Spleen (tissue), 11 donors: ENCODE measurements at regions not wholly inside any gene's neighbourhood (a gene's known extent, or its start where the extent isn't known, plus 50 kb on each side); places are given as distances from the start of the nearest gene placed in this dataset.

Source experiments
- DNase-seq: peaks from one replicate; pipeline ENCODE4 v3.0.0-alpha.2; 2020
- H3K27ac ChIP-seq, 8 donors: fragments of 200-600 bp; sonication (generic) in 7 of 8; 1 replicate in 4 of 8; 2 replicates in 4 of 8; pipeline versions ENCODE4 v1.5.0 to v1.8.0; 2016 to 2021; ENCODE audit warnings: inconsistent platforms in 4 of 8, mild to moderate bottlenecking in 4 of 8, moderate library complexity in 1 of 8
- H3K27me3 ChIP-seq, 7 donors: fragments of 200-600 bp; sonication (generic) in 6 of 7; replicated peaks in 1 of 7; 1 replicate in 4 of 7; 2 replicates in 3 of 7; pipeline versions ENCODE4 v1.5.0 to v1.8.0; 2016 to 2021; ENCODE audit warnings: inconsistent platforms in 3 of 7, mild to moderate bottlenecking in 1 of 7
- H3K36me3 ChIP-seq, 6 donors: fragments of 200-600 bp; sonication (generic) in 5 of 6; 1 replicate in 4 of 6; 2 replicates in 2 of 6; pipeline versions ENCODE4 v1.5.0 to v1.8.0; 2016 to 2021; ENCODE audit warnings: inconsistent platforms in 2 of 6
- H3K4me1 ChIP-seq, 6 donors: fragments of 200-600 bp; sonication (generic) in 5 of 6; 1 replicate in 3 of 6; 2 replicates in 3 of 6; pipeline versions ENCODE4 v1.5.0 to v1.8.0; 2016 to 2021; ENCODE audit warnings: inconsistent platforms in 3 of 6
- H3K4me3 ChIP-seq, 8 donors: fragments of 200-600 bp; sonication (generic) in 7 of 8; 1 replicate in 4 of 8; 2 replicates in 4 of 8; pipeline versions ENCODE4 v1.5.0 to v1.8.0; 2016 to 2021; ENCODE audit warnings: inconsistent platforms in 4 of 8, mild to moderate bottlenecking in 4 of 8, moderate library complexity in 2 of 8
- H3K9me3 ChIP-seq, 8 donors: fragments of 200-600 bp; sonication (generic) in 7 of 8; 1 replicate in 4 of 8; 2 replicates in 4 of 8; pipeline versions ENCODE4 v1.5.0 to v1.8.0; 2016 to 2021; ENCODE audit warnings: inconsistent platforms in 4 of 8
- POLR2A ChIP-seq, 3 donors: fragments of 450-650 bp; IDR thresholded peaks; one replicate each; pipeline ENCODE4 v1.5.1; 2017; ENCODE audit warnings: antibody characterized with exemption in 3 of 3, mild to moderate bottlenecking in 1 of 3
- POLR2AphosphoS5 ChIP-seq, 3 donors: sonication (generic); formaldehyde crosslinking; IDR thresholded peaks; one replicate each; pipeline ENCODE4 v1.5.1; 2017; ENCODE audit warnings: antibody characterized with exemption in 3 of 3
- WGBS, 5 donors: extraction: QIAGEN DNeasy Blood & Tissue Kit in 3 of 5; methylation state at CpG; one replicate each; pipeline versions ENCODE4 v1.1.5 to v1.1.7; 2013 to 2018; 5-methylcytosine and 5-hydroxymethylcytosine counted together
- intact Hi-C: fragments of 100-400 bp; cut with DNase I; formaldehyde crosslinking; loops from one replicate; pipeline ENCODE4 v1.15.0; 2023; ENCODE audit warnings: low total_unique reads
- TF ChIP-seq, protein P1 (sequence below), 11 experiments: fragments of 200-600 bp in 7 of 11; fragments of 450-650 bp in 4 of 11; sonication (generic) in 4 of 11; IDR thresholded peaks in 8 of 11; conservative IDR thresholded peaks in 3 of 11; 1 replicate in 7 of 11; 2 replicates in 4 of 11; pipeline versions ENCODE4 v1.4.0 to v1.8.0; 2016 to 2021; ENCODE audit warnings: antibody characterized with exemption in 11 of 11, inconsistent platforms in 4 of 11, mild to moderate bottlenecking in 1 of 11
- donor health status: healthy with polysubstance abuse.
- donor health status: DM: no; HTN: no; CAD: no; lungs with moderate emphysema.
- donor health status: DM: no; HTN: no; CAD: no.
- donor health status: Bipolar disorder and iron deficiency.
- donor health status: healthy.
- donor health status: DM: no; HTN: no; CAD: no.
- donor health status: DM: yes; HTN: yes; CAD: no.

DNA sequence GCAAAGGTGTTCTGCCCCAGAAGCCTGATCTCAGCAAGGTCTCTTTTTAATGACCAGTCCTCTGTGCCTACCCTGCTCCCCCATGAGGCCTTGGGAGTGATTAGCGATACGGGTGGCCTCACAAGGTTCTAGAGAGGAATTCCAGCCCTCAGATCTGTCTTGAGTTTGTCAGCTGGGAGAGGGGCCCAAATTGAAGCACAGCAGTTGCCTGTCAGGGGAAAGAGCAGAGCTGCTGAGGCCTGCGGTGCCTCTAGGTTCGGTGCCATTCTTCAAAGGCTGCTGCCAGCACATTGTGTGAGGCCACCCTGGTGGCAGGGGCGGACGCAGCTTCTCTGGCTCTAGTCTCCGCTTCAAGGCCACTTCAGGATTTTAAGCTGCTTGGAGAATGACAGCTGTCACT, 85.7 kb upstream of the GRIA1 start:
- no peak overlapping the region for H3K4me3 ChIP-seq
- intact Hi-C loops = no loop called here
- H3K27me3 ChIP-seq = no peaks in the 10 kb centered on the region
- H3K9me3 ChIP-seq = no peaks in the 10 kb centered on the region
- no peak for TF ChIP-seq POLR2A (IDR thresholded peaks at IDR 0.05)
- TF ChIP-seq POLR2AphosphoS5 (IDR thresholded peaks at IDR 0.05) = no peak
- TF ChIP-seq, protein P1, sequence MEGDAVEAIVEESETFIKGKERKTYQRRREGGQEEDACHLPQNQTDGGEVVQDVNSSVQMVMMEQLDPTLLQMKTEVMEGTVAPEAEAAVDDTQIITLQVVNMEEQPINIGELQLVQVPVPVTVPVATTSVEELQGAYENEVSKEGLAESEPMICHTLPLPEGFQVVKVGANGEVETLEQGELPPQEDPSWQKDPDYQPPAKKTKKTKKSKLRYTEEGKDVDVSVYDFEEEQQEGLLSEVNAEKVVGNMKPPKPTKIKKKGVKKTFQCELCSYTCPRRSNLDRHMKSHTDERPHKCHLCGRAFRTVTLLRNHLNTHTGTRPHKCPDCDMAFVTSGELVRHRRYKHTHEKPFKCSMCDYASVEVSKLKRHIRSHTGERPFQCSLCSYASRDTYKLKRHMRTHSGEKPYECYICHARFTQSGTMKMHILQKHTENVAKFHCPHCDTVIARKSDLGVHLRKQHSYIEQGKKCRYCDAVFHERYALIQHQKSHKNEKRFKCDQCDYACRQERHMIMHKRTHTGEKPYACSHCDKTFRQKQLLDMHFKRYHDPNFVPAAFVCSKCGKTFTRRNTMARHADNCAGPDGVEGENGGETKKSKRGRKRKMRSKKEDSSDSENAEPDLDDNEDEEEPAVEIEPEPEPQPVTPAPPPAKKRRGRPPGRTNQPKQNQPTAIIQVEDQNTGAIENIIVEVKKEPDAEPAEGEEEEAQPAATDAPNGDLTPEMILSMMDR (IDR thresholded peaks at IDR 0.05 in 8 of 11, conservative IDR thresholded peaks at IDR 0.05 in 3 of 11) = no peak
- no peaks in the 10 kb centered on the region for H3K36me3 ChIP-seq
- DNase-seq = peak; percentile 68
- WGBS, 5 donors = 46 to 69% (median 57%) methylated on average over 7 of the region's 7 CpGs
- no peak overlapping the region for H3K27ac ChIP-seq
- H3K4me1 ChIP-seq = no peaks in the 10 kb centered on the region

DNA sequence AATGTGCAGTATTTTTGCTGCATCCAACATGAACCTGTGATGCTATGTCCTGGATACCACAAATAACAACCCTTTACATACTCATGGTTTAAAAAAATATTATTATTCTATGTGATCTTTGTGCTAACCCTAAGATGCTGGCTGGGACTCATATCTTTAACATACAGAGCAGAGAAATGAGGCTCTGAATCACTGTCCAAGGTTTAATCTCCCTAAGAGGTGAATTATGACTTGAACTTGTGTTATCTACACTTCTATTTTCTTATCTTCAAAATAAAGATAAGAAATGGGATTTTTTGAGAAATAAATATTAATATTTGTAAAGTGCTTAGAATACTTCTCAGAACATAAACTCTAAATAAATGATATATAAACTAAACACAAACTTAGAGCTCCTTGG, 68.8 kb upstream of the GRIA1 start:
- H3K4me3 ChIP-seq = no peak overlapping the region
- intact Hi-C loops = no loop called here

DNA sequence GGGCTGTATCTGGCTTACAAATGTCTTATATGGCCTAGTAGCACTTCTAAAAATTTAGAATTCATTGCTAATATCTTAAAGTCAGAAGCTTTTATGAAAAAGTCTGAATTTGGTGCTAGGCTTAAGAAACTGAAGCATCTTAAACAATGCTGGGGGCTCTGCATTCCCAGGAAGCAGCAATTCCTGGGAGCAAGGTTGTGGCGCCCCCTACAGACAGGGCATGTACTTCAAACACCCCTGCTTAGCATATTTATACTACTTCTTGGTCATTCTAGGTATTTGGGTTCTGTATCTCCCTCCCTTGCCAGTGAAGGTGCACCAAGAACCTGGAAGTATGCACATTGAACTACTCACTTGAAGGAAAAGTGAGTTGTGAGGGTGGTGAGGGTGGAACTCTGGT, 64.6 kb upstream of the GRIA1 start:
- H3K4me3 ChIP-seq = no peak overlapping the region
- no peaks in the 10 kb centered on the region for H3K4me1 ChIP-seq
- TF ChIP-seq, protein P1 (IDR thresholded peaks at IDR 0.05 in 8 of 11, conservative IDR thresholded peaks at IDR 0.05 in 3 of 11) = no peak
- TF ChIP-seq POLR2A (IDR thresholded peaks at IDR 0.05) = no peak
- no peak for TF ChIP-seq POLR2AphosphoS5 (IDR thresholded peaks at IDR 0.05)
- 14 to 48% (median 18%) methylated on average over 1 of the region's 1 CpG for WGBS, 5 donors
- peaks cover 0 to 4% (median 0%) of the 10 kb centered on the region in 8 donors for H3K9me3 ChIP-seq
- DNase-seq = no peak
- no peak overlapping the region for H3K27ac ChIP-seq
- no peaks in the 10 kb centered on the region for H3K36me3 ChIP-seq
- intact Hi-C loops = no loop called here
- H3K27me3 ChIP-seq = no peaks in the 10 kb centered on the region

More for the DNA sequence above, 68.8 kb upstream of the GRIA1 start:
- Histone ChIP-seq H3K4me1 (no peaks in the 10 kb centered on the region), H3K9me3 (peaks cover 0 to 4% (median 0%) of the 10 kb centered on the region in 8 donors), H3K27ac (no peak overlapping the region), H3K27me3 (no peaks in the 10 kb centered on the region), H3K36me3 (no peaks in the 10 kb centered on the region)
- TF ChIP-seq, protein P1 (IDR thresholded peaks at IDR 0.05 in 8 of 11, conservative IDR thresholded peaks at IDR 0.05 in 3 of 11) = no peak
- TF ChIP-seq POLR2A (IDR thresholded peaks at IDR 0.05) (no peak), POLR2AphosphoS5 (IDR thresholded peaks at IDR 0.05) (no peak)
- no peak for DNase-seq

DNA sequence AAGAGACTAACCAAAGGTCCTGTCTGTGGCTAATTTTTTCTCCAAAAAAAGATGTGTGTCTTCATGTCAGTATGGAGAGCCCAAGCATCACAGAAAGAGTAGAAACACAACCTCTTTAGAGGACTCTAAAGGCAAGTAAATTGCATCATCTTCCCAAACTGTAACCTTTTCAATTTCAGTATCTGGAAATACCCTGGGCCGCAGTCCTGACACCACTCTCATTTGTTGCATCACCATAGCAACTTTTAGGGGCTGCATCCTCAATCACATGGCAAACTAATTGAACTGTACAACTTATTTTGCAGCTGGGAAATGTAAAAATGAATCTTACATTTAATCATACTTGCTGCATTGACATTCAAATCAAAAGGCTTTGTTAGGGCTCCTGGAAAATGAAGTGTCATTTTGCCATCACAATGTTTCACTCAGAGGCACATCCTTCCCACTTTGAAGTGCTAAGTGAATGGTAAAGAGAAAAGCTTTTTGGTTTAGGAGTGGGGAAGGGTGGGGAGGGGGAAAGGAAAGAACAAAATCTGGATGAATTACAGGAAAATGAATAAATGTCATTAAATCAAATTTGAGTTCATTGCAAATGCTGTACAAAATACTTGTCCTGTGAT, 60.6 kb upstream of the GRIA1 start:
- Histone ChIP-seq H3K27ac (no peak overlapping the region), H3K27me3 (no peaks in the 10 kb centered on the region), H3K4me3 (no peak overlapping the region), H3K9me3 (peaks cover 0 to 4% (median 0%) of the 10 kb centered on the region in 8 donors), H3K4me1 (no peaks in the 10 kb centered on the region), H3K36me3 (no peaks in the 10 kb centered on the region)
- DNase-seq = no peak
- TF ChIP-seq POLR2AphosphoS5 (IDR thresholded peaks at IDR 0.05) (no peak), POLR2A (IDR thresholded peaks at IDR 0.05) (no peak)
- TF ChIP-seq, protein P1 (IDR thresholded peaks at IDR 0.05 in 8 of 11, conservative IDR thresholded peaks at IDR 0.05 in 3 of 11) = no peak
- 58 to 80% (median 63%) methylated on average over 1 of the region's 1 CpG for WGBS, 5 donors
- intact Hi-C loops = no loop called here
